Spleen (tissue), 7 donors: ENCODE measurements at regions not wholly inside any gene's neighbourhood (a gene's known extent, or its start where the extent isn't known, plus 50 kb on each side); places are given as distances from the start of the nearest gene placed in this dataset.

ENCODE experiments used
- CTCF ChIP-seq, 11 experiments: fragments of 200-600 bp in 7 of 11; fragments of 450-650 bp in 4 of 11; sonication (generic) in 4 of 11; IDR thresholded peaks in 8 of 11; conservative IDR thresholded peaks in 3 of 11; 1 replicate in 7 of 11; 2 replicates in 4 of 11; pipeline versions ENCODE4 v1.4.0 to v1.8.0; 2016 to 2021; ENCODE audit warnings: antibody characterized with exemption in 11 of 11, inconsistent platforms in 4 of 11, mild to moderate bottlenecking in 1 of 11
- POLR2A ChIP-seq, 3 donors: fragments of 450-650 bp; IDR thresholded peaks; one replicate each; pipeline ENCODE4 v1.5.1; 2017; ENCODE audit warnings: antibody characterized with exemption in 3 of 3, mild to moderate bottlenecking in 1 of 3
- donor health status: DM: no; HTN: no; CAD: no; lungs with moderate emphysema.
- donor health status: DM: no; HTN: no; CAD: no.
- donor health status: DM: no; HTN: no; CAD: no.

DNA sequence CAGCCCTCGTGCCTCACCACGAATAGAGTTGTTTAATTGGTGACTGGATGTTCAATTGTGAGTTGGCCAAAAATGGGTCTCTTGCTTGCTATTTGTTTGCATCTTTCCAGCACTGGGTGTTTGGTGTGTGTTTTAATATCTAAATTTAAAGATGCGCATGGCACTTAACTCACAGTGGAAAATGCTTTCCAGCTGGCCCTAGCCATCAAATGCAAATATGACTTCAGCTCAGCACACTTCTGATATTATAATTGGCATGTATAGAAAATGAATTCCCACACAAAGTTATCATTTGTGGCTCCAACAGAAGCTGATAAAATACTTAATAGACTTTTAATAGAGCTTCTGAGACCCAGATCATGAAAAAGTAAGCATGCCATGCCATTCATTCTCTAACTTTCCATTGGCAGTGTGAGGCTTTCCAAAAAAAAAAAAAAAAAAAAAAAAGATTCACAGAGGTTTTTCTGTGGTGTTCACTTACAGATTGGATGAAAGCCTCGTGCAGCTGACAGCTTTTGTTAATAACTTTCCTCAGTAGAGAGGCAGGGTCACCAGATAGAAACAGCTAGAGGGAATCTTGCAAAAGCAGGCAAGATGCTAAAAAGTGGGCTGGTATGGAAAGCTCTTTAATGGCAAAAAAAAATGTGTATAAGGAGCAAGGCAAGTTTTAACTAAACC lies 425.2 kb downstream of the GALC start:
- TF ChIP-seq CTCF (IDR thresholded peaks at IDR 0.05 in 8 of 11, conservative IDR thresholded peaks at IDR 0.05 in 3 of 11) = no peak
- TF ChIP-seq POLR2A (IDR thresholded peaks at IDR 0.05) = no peak
